IMR-90 (cell line): ENCODE measurements at regions not wholly inside any gene's neighbourhood (a gene's known extent, or its start where the extent isn't known, plus 50 kb on each side); places are given as distances from the start of the nearest gene placed in this dataset.

ENCODE experiments used
- ATAC-seq: fragments of 200-7000 bp; cut with Tn5 transposase; 2 replicates; pipeline ENCODE4 v1.9.1; 2020; ENCODE audit warnings: low read depth, mild to moderate bottlenecking, moderate library complexity
- BruUV-seq: library from RNA; stranded (reverse); fragments of 400-500 nt; replicated peaks from 2 replicates; lab custom pipeline; 2021; lab: Mats Ljungman, UMichigan
- CTCF ChIA-PET: fragments of 300-600 bp; formaldehyde crosslinking; extraction: SDS; loops from one replicate; lab custom pipeline; 2021; ENCODE audit warnings: antibody characterized with exemption; lab: Yijun Ruan, JAX
- POLR2A ChIA-PET: fragments of 300-600 bp; sonication (Branson Sonifier 250); formaldehyde crosslinking; loops from one replicate; lab custom pipeline; 2022; ENCODE audit warnings: antibody characterized with exemption; ENCODE audit not compliant: unreplicated experiment; lab: Charles Lee
- DNase-seq: peaks from one replicate; pipeline ENCODE4 v3.0.0; 2013
- H2AFZ ChIP-seq: replicated peaks from 2 replicates; pipeline ENCODE3; 2013; ENCODE audit warnings: low read length, mild to moderate bottlenecking; ENCODE audit not compliant: poor library complexity
- H2AK5ac ChIP-seq: 2 replicates; pipeline ENCODE4 v1.6.1; 2013; ENCODE audit warnings: low read depth, low read length, inconsistent platforms
- H2AK9ac ChIP-seq: replicated peaks from 2 replicates; pipeline ENCODE3; 2013; ENCODE audit warnings: mild to moderate bottlenecking, low read depth, low read length, moderate library complexity; ENCODE audit not compliant: poor library complexity
- H2BK120ac ChIP-seq: 2 replicates; pipeline ENCODE4 v1.6.1; 2013; ENCODE audit warnings: low read depth, low read length, inconsistent platforms
- H2BK15ac ChIP-seq: 3 replicates; pipeline ENCODE4 v1.6.1; 2013; ENCODE audit warnings: low read depth, low read length, inconsistent platforms
- H2BK20ac ChIP-seq: 2 replicates; pipeline ENCODE4 v1.6.1; 2013; ENCODE audit warnings: low read depth, mild to moderate bottlenecking, inconsistent platforms, low read length, moderate library complexity
- H2BK5ac ChIP-seq: 2 replicates; pipeline ENCODE4 v1.6.1; 2013; ENCODE audit warnings: mild to moderate bottlenecking, low read depth, low read length, inconsistent platforms; ENCODE audit not compliant: poor library complexity, severe bottlenecking
- H3K14ac ChIP-seq: replicated peaks from 2 replicates; pipeline ENCODE4 v1.6.1; 2013; ENCODE audit warnings: low read depth, low read length, inconsistent platforms
- H3K18ac ChIP-seq: 2 replicates; pipeline ENCODE4 v1.6.1; 2013; ENCODE audit warnings: low read depth, low read length, control low read depth
- H3K23ac ChIP-seq: 2 replicates; pipeline ENCODE4 v1.6.1; 2013; ENCODE audit warnings: low read depth, low read length, inconsistent platforms
- H3K27ac ChIP-seq: 2 replicates; pipeline ENCODE4 v1.5.1; 2013; ENCODE audit warnings: mild to moderate bottlenecking, control low read depth, low read length; ENCODE audit not compliant: insufficient read depth
- H3K27me3 ChIP-seq: 2 replicates; pipeline ENCODE4 v1.6.1; 2013; ENCODE audit warnings: low read length; ENCODE audit not compliant: control insufficient read depth, insufficient read depth
- H3K36me3 ChIP-seq: 2 replicates; pipeline ENCODE4 v1.6.1; 2013; ENCODE audit warnings: low read length, mixed read lengths; ENCODE audit not compliant: control insufficient read depth, insufficient read depth
- H3K4ac ChIP-seq: 2 replicates; pipeline ENCODE4 v1.6.1; 2013; ENCODE audit warnings: low read depth, low read length, inconsistent platforms
- H3K4me1 ChIP-seq: 2 replicates; pipeline ENCODE4 v1.6.1; 2013; ENCODE audit warnings: low read length, mixed read lengths; ENCODE audit not compliant: control insufficient read depth, insufficient read depth
- H3K4me2 ChIP-seq: 2 replicates; pipeline ENCODE4 v1.6.1; 2013; ENCODE audit warnings: low read depth, mild to moderate bottlenecking, control low read depth, low read length, moderate library complexity
- H3K4me3 ChIP-seq: 2 replicates; pipeline ENCODE4 v1.5.1; 2013; ENCODE audit warnings: low read depth, mild to moderate bottlenecking, control low read depth, low read length, moderate library complexity; ENCODE audit not compliant: insufficient read depth
- H3K56ac ChIP-seq: 2 replicates; pipeline ENCODE4 v1.6.1; 2013; ENCODE audit warnings: low read length, inconsistent platforms; ENCODE audit not compliant: insufficient read depth; ENCODE audit errors: extremely low read depth
- H3K79me1 ChIP-seq, 2 experiments: 2 replicates each; pipeline ENCODE4 v1.6.1; 2013; ENCODE audit warnings: low read length in 2 of 2, inconsistent platforms in 1 of 2, low read depth in 1 of 2
- H3K9ac ChIP-seq: 2 replicates; pipeline ENCODE4 v1.6.1; 2013; ENCODE audit warnings: low read depth, low read length, control low read depth
- H3K9me1 ChIP-seq: 2 replicates; pipeline ENCODE4 v1.6.1; 2013; ENCODE audit warnings: low read length, inconsistent platforms; ENCODE audit not compliant: insufficient read depth
- H3K9me3 ChIP-seq: 2 replicates; pipeline ENCODE4 v1.6.1; 2013; ENCODE audit warnings: low read length; ENCODE audit not compliant: control insufficient read depth, insufficient read depth
- H4K20me1 ChIP-seq: 2 replicates; pipeline ENCODE4 v1.6.1; 2013; ENCODE audit warnings: low read length, inconsistent platforms; ENCODE audit not compliant: insufficient read depth
- H4K5ac ChIP-seq: 2 replicates; pipeline ENCODE4 v1.6.1; 2013; ENCODE audit warnings: mild to moderate bottlenecking, low read depth, low read length, control low read depth
- H4K8ac ChIP-seq, 2 experiments: 2 replicates each; pipeline ENCODE4 v1.6.1; 2013; ENCODE audit warnings: low read depth in 2 of 2, low read length in 2 of 2, control low read depth in 1 of 2, inconsistent platforms in 1 of 2
- H4K91ac ChIP-seq: 2 replicates; pipeline ENCODE4 v1.6.1; 2013; ENCODE audit warnings: low read depth, low read length, inconsistent platforms; ENCODE audit not compliant: insufficient read depth
- BHLHE40 ChIP-seq: fragments of 150-350 bp; IDR thresholded peaks from 2 replicates; pipeline ENCODE4 v1.6.1; 2016; ENCODE audit warnings: mild to moderate bottlenecking, low read depth, low read length
- CEBPB ChIP-seq: IDR thresholded peaks from 2 replicates; pipeline ENCODE4 v1.6.1; 2012; ENCODE audit warnings: low read depth, low read length, improper control_type of control experiment
- CHD1 ChIP-seq: IDR thresholded peaks from 2 replicates; pipeline ENCODE4 v1.6.1; 2012; ENCODE audit warnings: low read depth, low read length, improper control_type of control experiment
- ELK1 ChIP-seq: fragments of 150-350 bp; IDR thresholded peaks from 2 replicates; pipeline ENCODE4 v1.6.1; 2016; ENCODE audit warnings: low read depth, mild to moderate bottlenecking, low read length, moderate library complexity, borderline replicate concordance
- FOS ChIP-seq: fragments of 150-350 bp; IDR thresholded peaks from 2 replicates; pipeline ENCODE4 v1.6.1; 2016; ENCODE audit warnings: low read depth, low read length
- MAFK ChIP-seq: IDR thresholded peaks from 2 replicates; pipeline ENCODE4 v1.6.1; 2012; ENCODE audit warnings: low read depth, low read length, improper control_type of control experiment
- MAZ ChIP-seq: IDR thresholded peaks from 2 replicates; pipeline ENCODE4 v1.6.1; 2012; ENCODE audit warnings: low read depth, mild to moderate bottlenecking, low read length, improper control_type of control experiment, moderate library complexity, borderline replicate concordance
- MXI1 ChIP-seq: IDR thresholded peaks from 2 replicates; pipeline ENCODE4 v1.6.1; 2012; ENCODE audit warnings: low read depth, mild to moderate bottlenecking, low read length, moderate library complexity, borderline replicate concordance
- NFE2L2 ChIP-seq: fragments of 150-350 bp; IDR thresholded peaks from 2 replicates; pipeline ENCODE4 v1.6.1; 2016; ENCODE audit warnings: low read depth, mild to moderate bottlenecking, low read length
- POLR2A ChIP-seq: IDR thresholded peaks from 2 replicates; pipeline ENCODE4 v1.6.1; 2012; ENCODE audit warnings: mild to moderate bottlenecking, low read depth, low read length
- RAD21 ChIP-seq: IDR thresholded peaks from 2 replicates; pipeline ENCODE4 v1.6.1; 2012; ENCODE audit warnings: low read length, improper control_type of control experiment
- RCOR1 ChIP-seq: IDR thresholded peaks from 2 replicates; pipeline ENCODE4 v1.6.1; 2012; ENCODE audit warnings: mild to moderate bottlenecking, low read length, improper control_type of control experiment; ENCODE audit not compliant: insufficient replicate concordance
- RFX5 ChIP-seq: IDR thresholded peaks from 2 replicates; pipeline ENCODE4 v1.8.0; 2012; ENCODE audit warnings: low read depth, mild to moderate bottlenecking, low read length, moderate library complexity
- SMC3 ChIP-seq: fragments of 150-350 bp; IDR thresholded peaks from 2 replicates; pipeline ENCODE4 v1.6.1; 2016; ENCODE audit warnings: low read depth, mild to moderate bottlenecking, antibody characterized with exemption, low read length, moderate library complexity
- WGBS, 2 experiments: methylation state at CpG; one replicate each; pipeline versions ENCODE4 v1.1.5 to v1.1.7; 2013; ENCODE audit warnings: missing lambda C conversion rate in 2 of 2; ENCODE audit not compliant: insufficient read length in 1 of 2; ENCODE audit errors: extremely low coverage in 2 of 2; 5-methylcytosine and 5-hydroxymethylcytosine counted together
- dilution Hi-C: fragments of 300-500 bp; cut with HindIII; formaldehyde crosslinking; loops from one replicate; pipeline ENCODE4 v1.14.3; 2018; ENCODE audit warnings: low sequenced_read_pairs; ENCODE audit not compliant: unreplicated experiment
- in situ Hi-C: fragments of 300-500 bp; cut with MboI; formaldehyde crosslinking; loops from 3 replicates; pipeline ENCODE4 v1.14.3; 2019; ENCODE audit warnings: low sequenced_read_pairs, inconsistent platforms, mixed read lengths
- intact Hi-C: fragments of 100-400 bp; cut with micrococcal nuclease; formaldehyde crosslinking; loops from 2 replicates; pipeline ENCODE4 v1.10.0; 2022
- TF ChIP-seq, protein P1 (sequence below): conservative IDR thresholded peaks from 2 replicates; pipeline ENCODE4 v1.5.1; 2012; ENCODE audit warnings: mild to moderate bottlenecking, low read depth, low read length, improper control_type of control experiment
- TF ChIP-seq, protein P2 (sequence below): fragments of 150-350 bp; IDR thresholded peaks from 2 replicates; pipeline ENCODE4 v1.6.1; 2017; ENCODE audit warnings: mild to moderate bottlenecking, antibody characterized with exemption, low read length, low read depth

DNA sequence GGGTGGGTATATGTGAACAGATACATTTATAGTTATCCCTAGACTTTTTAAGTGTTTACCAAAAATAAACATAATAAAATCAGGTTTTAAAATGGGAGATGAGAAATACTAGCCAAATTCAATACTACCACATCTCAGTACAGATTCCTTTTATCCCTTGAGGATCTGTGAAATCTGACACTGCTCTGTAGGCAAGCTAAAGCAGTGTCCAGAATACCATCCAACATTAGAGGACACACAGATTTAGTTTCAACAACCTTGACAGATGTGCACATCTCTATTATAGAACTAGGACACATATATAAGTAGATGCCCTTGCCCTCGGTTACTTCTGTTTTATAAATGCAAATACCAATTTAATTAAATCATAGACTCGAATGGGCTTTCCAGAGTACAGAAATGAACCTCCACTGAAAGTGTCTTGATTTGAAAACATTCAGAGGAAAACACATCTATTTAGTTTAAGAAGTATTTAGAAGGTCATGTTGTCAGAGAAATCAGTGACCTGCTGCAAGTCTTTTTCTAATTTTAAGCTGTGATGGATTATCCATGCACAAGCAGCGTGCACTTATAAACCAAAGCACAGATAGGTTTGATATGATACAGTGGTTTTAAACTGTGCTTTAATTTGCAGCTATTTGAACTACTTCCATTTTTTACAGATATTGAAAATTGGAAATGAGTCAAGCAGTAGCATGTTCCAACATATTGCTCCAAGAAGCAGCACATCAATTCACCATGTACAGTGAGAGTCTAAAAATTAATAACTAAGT is 156.3 kb upstream of the EPHA7 start:
- Histone ChIP-seq H4K5ac (no peak overlapping the region), H2BK5ac (no peak overlapping the region), H3K9ac (no peak overlapping the region), H4K8ac (no peak overlapping the region), H3K18ac (no peak overlapping the region), H2AFZ (no peak overlapping the region), H2BK20ac (no peak overlapping the region), H3K36me3 (no peaks in the 10 kb centered on the region), H2AK9ac (no peak overlapping the region), H3K56ac (no peak overlapping the region), H3K14ac (no peak overlapping the region), H2BK15ac (no peak overlapping the region), H3K23ac (no peak overlapping the region), H3K27ac (no peak overlapping the region), H3K4me2 (no peak overlapping the region), H3K9me3 (no peaks in the 10 kb centered on the region), H4K91ac (no peak overlapping the region), H3K4ac (no peak overlapping the region), H3K27me3 (no peaks in the 10 kb centered on the region), H3K9me1 (no peaks in the 10 kb centered on the region), H3K4me3 (no peak overlapping the region), H3K79me1 (no peaks in the 10 kb centered on the region), H2AK5ac (no peak overlapping the region), H2BK120ac (no peak overlapping the region), H3K4me1 (no peaks in the 10 kb centered on the region), H4K20me1 (no peaks in the 10 kb centered on the region)
- ChIA-PET POLR2A (no interaction called here), CTCF (no interaction called here)
- DNase-seq, result no peak
- intact Hi-C loops, result no loop called here
- in situ Hi-C loops, result no loop called here
- ATAC-seq, result no peak
- dilution Hi-C loops, result no loop called here
- 20% methylated on average over 1 of the region's 3 CpGs; no CpG with 5 or more reads in 1 of the 2 experiments for WGBS, 2 experiments
- BruUV-seq, result no TSS peak
- TF ChIP-seq MXI1, result no peak
- TF ChIP-seq CHD1, result no peak
- TF ChIP-seq RFX5, result no peak
- no peak for TF ChIP-seq CEBPB
- TF ChIP-seq SMC3, result no peak
- no peak for TF ChIP-seq BHLHE40
- TF ChIP-seq FOS, result no peak
- no peak for TF ChIP-seq MAFK
- no peak for TF ChIP-seq NFE2L2
- TF ChIP-seq POLR2A, result no peak
- TF ChIP-seq, protein P1, sequence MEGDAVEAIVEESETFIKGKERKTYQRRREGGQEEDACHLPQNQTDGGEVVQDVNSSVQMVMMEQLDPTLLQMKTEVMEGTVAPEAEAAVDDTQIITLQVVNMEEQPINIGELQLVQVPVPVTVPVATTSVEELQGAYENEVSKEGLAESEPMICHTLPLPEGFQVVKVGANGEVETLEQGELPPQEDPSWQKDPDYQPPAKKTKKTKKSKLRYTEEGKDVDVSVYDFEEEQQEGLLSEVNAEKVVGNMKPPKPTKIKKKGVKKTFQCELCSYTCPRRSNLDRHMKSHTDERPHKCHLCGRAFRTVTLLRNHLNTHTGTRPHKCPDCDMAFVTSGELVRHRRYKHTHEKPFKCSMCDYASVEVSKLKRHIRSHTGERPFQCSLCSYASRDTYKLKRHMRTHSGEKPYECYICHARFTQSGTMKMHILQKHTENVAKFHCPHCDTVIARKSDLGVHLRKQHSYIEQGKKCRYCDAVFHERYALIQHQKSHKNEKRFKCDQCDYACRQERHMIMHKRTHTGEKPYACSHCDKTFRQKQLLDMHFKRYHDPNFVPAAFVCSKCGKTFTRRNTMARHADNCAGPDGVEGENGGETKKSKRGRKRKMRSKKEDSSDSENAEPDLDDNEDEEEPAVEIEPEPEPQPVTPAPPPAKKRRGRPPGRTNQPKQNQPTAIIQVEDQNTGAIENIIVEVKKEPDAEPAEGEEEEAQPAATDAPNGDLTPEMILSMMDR, result no peak
- no peak for TF ChIP-seq MAZ
- no peak for TF ChIP-seq RAD21
- TF ChIP-seq ELK1, result no peak
- TF ChIP-seq, protein P2, sequence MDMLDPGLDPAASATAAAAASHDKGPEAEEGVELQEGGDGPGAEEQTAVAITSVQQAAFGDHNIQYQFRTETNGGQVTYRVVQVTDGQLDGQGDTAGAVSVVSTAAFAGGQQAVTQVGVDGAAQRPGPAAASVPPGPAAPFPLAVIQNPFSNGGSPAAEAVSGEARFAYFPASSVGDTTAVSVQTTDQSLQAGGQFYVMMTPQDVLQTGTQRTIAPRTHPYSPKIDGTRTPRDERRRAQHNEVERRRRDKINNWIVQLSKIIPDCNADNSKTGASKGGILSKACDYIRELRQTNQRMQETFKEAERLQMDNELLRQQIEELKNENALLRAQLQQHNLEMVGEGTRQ, result no peak
- TF ChIP-seq RCOR1, result no peak
